Cardiac muscle cell (in vitro differentiated cells and primary cell): ENCODE measurements at regions not wholly inside any gene's neighbourhood (a gene's known extent, or its start where the extent isn't known, plus 50 kb on each side); places are given as distances from the start of the nearest gene placed in this dataset.

ENCODE experiments used
- DNase-seq, 2 donors: peaks; one replicate each; pipeline versions ENCODE4 v3.0.0 to v3.0.0-alpha.2; 2010 to 2017; ENCODE audit warnings: low read depth in 1 of 2, low spot score in 1 of 2
- H3K27ac ChIP-seq: fragments of 200-600 bp; sonication (generic); 2 replicates; pipeline ENCODE4 v1.5.1; 2016
- H3K27me3 ChIP-seq: fragments of 200-600 bp; sonication (generic); 2 replicates; pipeline ENCODE4 v1.6.0; 2016; ENCODE audit warnings: control low read depth
- H3K36me3 ChIP-seq: fragments of 200-600 bp; sonication (generic); 2 replicates; pipeline ENCODE4 v1.5.1; 2016; ENCODE audit warnings: control low read depth
- H3K4me1 ChIP-seq: fragments of 200-600 bp; sonication (generic); 2 replicates; pipeline ENCODE4 v1.8.1; 2017; ENCODE audit warnings: low read depth, mild to moderate bottlenecking, mixed run types
- H3K4me3 ChIP-seq: fragments of 200-600 bp; sonication (generic); 2 replicates; pipeline ENCODE4 v1.5.1; 2016; ENCODE audit warnings: mild to moderate bottlenecking
- H3K9me3 ChIP-seq: fragments of 200-600 bp; sonication (generic); 2 replicates; pipeline ENCODE4 v1.5.1; 2017; ENCODE audit warnings: low read depth, mild to moderate bottlenecking, control low read depth
- CTCF ChIP-seq: IDR thresholded peaks from 2 replicates; pipeline ENCODE4 v1.5.1; 2012; ENCODE audit warnings: low read depth, mild to moderate bottlenecking, low read length

GRCh38 chr7:53596230-53596629, 560.8 kb downstream of the POM121L12 start:
- H3K27ac ChIP-seq, result no peak overlapping the region
- no peak for DNase-seq
- H3K27me3 ChIP-seq, result no peaks in the 10 kb centered on the region
- TF ChIP-seq CTCF, result no peak
- no peaks in the 10 kb centered on the region for H3K4me1 ChIP-seq
- no peaks in the 10 kb centered on the region for H3K36me3 ChIP-seq
- H3K4me3 ChIP-seq, result no peak overlapping the region
- no peaks in the 10 kb centered on the region for H3K9me3 ChIP-seq

DNA sequence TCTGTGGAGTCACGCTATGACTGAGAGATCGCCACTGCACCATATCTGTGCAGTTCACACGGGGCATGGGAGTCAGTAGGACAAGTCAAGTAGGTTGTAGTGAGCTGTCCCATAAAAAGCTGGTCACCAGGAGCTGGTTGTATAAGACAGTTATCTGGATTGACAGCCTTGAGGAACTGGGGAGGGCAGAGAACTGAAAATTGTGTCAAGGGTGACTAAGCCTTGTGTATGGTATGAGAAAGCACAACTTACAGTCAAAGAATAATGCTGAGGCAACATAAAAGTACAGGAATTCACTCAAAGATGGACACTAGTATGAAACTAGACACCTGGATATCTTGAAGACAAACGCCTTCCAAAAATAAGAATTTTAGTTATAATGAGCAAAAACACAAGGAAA, 564.9 kb downstream of the POM121L12 start:
- Histone ChIP-seq H3K9me3 (no peaks in the 10 kb centered on the region), H3K27me3 (no peaks in the 10 kb centered on the region), H3K36me3 (no peaks in the 10 kb centered on the region), H3K4me1 (no peaks in the 10 kb centered on the region), H3K4me3 (no peak overlapping the region), H3K27ac (no peak overlapping the region)
- TF ChIP-seq CTCF, result no peak
- DNase-seq, result no peak

DNA sequence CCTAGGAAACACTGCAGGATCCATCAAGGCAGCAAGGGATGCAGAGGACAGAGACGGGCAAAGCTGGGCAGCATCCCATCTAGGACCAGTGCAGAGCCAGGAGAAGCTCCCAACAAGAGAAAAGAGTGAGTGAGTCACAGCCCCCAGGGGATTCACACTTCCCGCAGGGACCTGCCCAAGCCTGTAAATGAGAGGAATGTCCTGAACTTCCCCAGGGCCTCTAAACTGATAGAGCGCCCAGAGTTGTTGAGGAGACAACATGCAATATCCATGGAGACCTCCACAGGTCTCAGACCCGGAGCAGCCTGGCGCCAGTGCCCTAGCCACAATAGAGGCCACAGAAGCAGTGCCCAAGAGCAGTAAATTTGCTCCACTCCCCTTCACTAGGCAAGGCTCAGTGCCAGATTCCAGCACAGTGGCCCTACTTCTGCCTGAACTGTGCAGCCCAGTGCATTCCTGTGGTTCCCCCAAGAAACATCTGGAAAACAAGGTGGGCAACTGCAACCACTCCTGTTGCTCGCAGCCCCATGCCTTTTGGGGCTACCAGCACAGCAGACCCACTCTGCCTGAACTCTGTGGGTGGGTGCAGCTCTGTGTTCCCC, 567.5 kb downstream of the POM121L12 start:
- H3K27me3 ChIP-seq, result no peaks in the 10 kb centered on the region
- no peak for TF ChIP-seq CTCF
- no peaks in the 10 kb centered on the region for H3K9me3 ChIP-seq
- H3K4me3 ChIP-seq, result no peak overlapping the region
- H3K4me1 ChIP-seq, result no peaks in the 10 kb centered on the region
- H3K27ac ChIP-seq, result no peak overlapping the region
- no peaks in the 10 kb centered on the region for H3K36me3 ChIP-seq
- no peak for DNase-seq

- no peaks in the 10 kb centered on the region for H3K4me1 ChIP-seq
Measured at GRCh38 chr7:53603461-53603860, 568.0 kb downstream of the POM121L12 start.

GRCh38 chr7:53604201-53604600, 568.8 kb downstream of the POM121L12 start:
- H3K27ac ChIP-seq, result no peak overlapping the region
- no peaks in the 10 kb centered on the region for H3K4me1 ChIP-seq
- H3K36me3 ChIP-seq, result no peaks in the 10 kb centered on the region
- H3K9me3 ChIP-seq, result no peaks in the 10 kb centered on the region
- no peak for DNase-seq
- no peak for TF ChIP-seq CTCF
- no peaks in the 10 kb centered on the region for H3K27me3 ChIP-seq
- H3K4me3 ChIP-seq, result no peak overlapping the region

More at GRCh38 chr7:53603461-53603860, 568.0 kb downstream of the POM121L12 start:
- TF ChIP-seq CTCF, result no peak
- no peaks in the 10 kb centered on the region for H3K36me3 ChIP-seq
- H3K27ac ChIP-seq, result no peak overlapping the region
- H3K27me3 ChIP-seq, result no peaks in the 10 kb centered on the region
- no peak overlapping the region for H3K4me3 ChIP-seq
- H3K9me3 ChIP-seq, result no peaks in the 10 kb centered on the region
- no peak for DNase-seq
